Cardiac muscle cell (in vitro differentiated cells and primary cell): ENCODE measurements at regions not wholly inside any gene's neighbourhood (a gene's known extent, or its start where the extent isn't known, plus 50 kb on each side); places are given as distances from the start of the nearest gene placed in this dataset.

Experiments
- DNase-seq, 2 donors: peaks; one replicate each; pipeline versions ENCODE4 v3.0.0 to v3.0.0-alpha.2; 2010 to 2017; ENCODE audit warnings: low read depth in 1 of 2, low spot score in 1 of 2
- H3K27ac ChIP-seq: fragments of 200-600 bp; sonication (generic); 2 replicates; pipeline ENCODE4 v1.5.1; 2016
- H3K27me3 ChIP-seq: fragments of 200-600 bp; sonication (generic); 2 replicates; pipeline ENCODE4 v1.6.0; 2016; ENCODE audit warnings: control low read depth
- H3K36me3 ChIP-seq: fragments of 200-600 bp; sonication (generic); 2 replicates; pipeline ENCODE4 v1.5.1; 2016; ENCODE audit warnings: control low read depth
- H3K4me1 ChIP-seq: fragments of 200-600 bp; sonication (generic); 2 replicates; pipeline ENCODE4 v1.8.1; 2017; ENCODE audit warnings: low read depth, mild to moderate bottlenecking, mixed run types
- H3K4me3 ChIP-seq: fragments of 200-600 bp; sonication (generic); 2 replicates; pipeline ENCODE4 v1.5.1; 2016; ENCODE audit warnings: mild to moderate bottlenecking
- H3K9me3 ChIP-seq: fragments of 200-600 bp; sonication (generic); 2 replicates; pipeline ENCODE4 v1.5.1; 2017; ENCODE audit warnings: low read depth, mild to moderate bottlenecking, control low read depth
- CTCF ChIP-seq: IDR thresholded peaks from 2 replicates; pipeline ENCODE4 v1.5.1; 2012; ENCODE audit warnings: low read depth, mild to moderate bottlenecking, low read length

GRCh38 chr5:26662806-26663360, 375.5 kb downstream of the CDH9 start:
- no peak overlapping the region for H3K27ac ChIP-seq
- DNase-seq, result no peak
- H3K9me3 ChIP-seq, result no peaks in the 10 kb centered on the region
- no peak overlapping the region for H3K4me3 ChIP-seq
- no peaks in the 10 kb centered on the region for H3K36me3 ChIP-seq
- no peak for TF ChIP-seq CTCF
- H3K4me1 ChIP-seq, result no peaks in the 10 kb centered on the region
- H3K27me3 ChIP-seq, result no peaks in the 10 kb centered on the region

- H3K27ac ChIP-seq, result no peak overlapping the region
- H3K36me3 ChIP-seq, result no peaks in the 10 kb centered on the region
- H3K4me3 ChIP-seq, result no peak overlapping the region
- DNase-seq, result no peak
- no peaks in the 10 kb centered on the region for H3K4me1 ChIP-seq
- no peaks in the 10 kb centered on the region for H3K27me3 ChIP-seq
- no peaks in the 10 kb centered on the region for H3K9me3 ChIP-seq
- no peak for TF ChIP-seq CTCF
Observed at GRCh38 chr5:26660116-26660515, 378.3 kb downstream of the CDH9 start.

GRCh38 chr5:26649000-26649399, 389.4 kb downstream of the CDH9 start:
- no peaks in the 10 kb centered on the region for H3K9me3 ChIP-seq
- no peak overlapping the region for H3K4me3 ChIP-seq
- no peaks in the 10 kb centered on the region for H3K36me3 ChIP-seq
- H3K27ac ChIP-seq, result no peak overlapping the region
- H3K4me1 ChIP-seq, result no peaks in the 10 kb centered on the region
- TF ChIP-seq CTCF, result no peak
- no peak for DNase-seq
- H3K27me3 ChIP-seq, result no peaks in the 10 kb centered on the region

GRCh38 chr5:26647781-26648180, 390.6 kb downstream of the CDH9 start:
- no peak for TF ChIP-seq CTCF
- Histone ChIP-seq H3K9me3 (no peaks in the 10 kb centered on the region), H3K27ac (no peak overlapping the region)

GRCh38 chr5:26645659-26646058, 392.7 kb downstream of the CDH9 start:
- no peak overlapping the region for H3K4me3 ChIP-seq
- H3K27me3 ChIP-seq, result no peaks in the 10 kb centered on the region
- no peaks in the 10 kb centered on the region for H3K36me3 ChIP-seq
- H3K9me3 ChIP-seq, result no peaks in the 10 kb centered on the region
- DNase-seq, result no peak
- no peaks in the 10 kb centered on the region for H3K4me1 ChIP-seq
- TF ChIP-seq CTCF, result no peak
- no peak overlapping the region for H3K27ac ChIP-seq

More at GRCh38 chr5:26647781-26648180, 390.6 kb downstream of the CDH9 start:
- DNase-seq, result no peak
- Histone ChIP-seq H3K4me3 (no peak overlapping the region), H3K36me3 (no peaks in the 10 kb centered on the region), H3K4me1 (no peaks in the 10 kb centered on the region), H3K27me3 (no peaks in the 10 kb centered on the region)

GRCh38 chr5:26641492-26641891, 396.9 kb downstream of the CDH9 start:
- no peaks in the 10 kb centered on the region for H3K9me3 ChIP-seq
- H3K4me1 ChIP-seq, result no peaks in the 10 kb centered on the region
- no peaks in the 10 kb centered on the region for H3K36me3 ChIP-seq
- no peak overlapping the region for H3K27ac ChIP-seq
- TF ChIP-seq CTCF, result no peak
- no peaks in the 10 kb centered on the region for H3K27me3 ChIP-seq
- no peak overlapping the region for H3K4me3 ChIP-seq
- DNase-seq, result no peak
